Fibroblast of skin of right quadriceps (primary cell): ENCODE measurements at regions not wholly inside any gene's neighbourhood (a gene's known extent, or its start where the extent isn't known, plus 50 kb on each side); places are given as distances from the start of the nearest gene placed in this dataset.
"Not testable (repeated sequence)": the region's sequence is repeated elsewhere in the genome, so short reads cannot be mapped to it uniquely, and the experiment has no call there.

Experiments used
- DNase-seq: peaks from one replicate; pipeline ENCODE4 v3.0.0-alpha.2; 2013

GRCh38 chr7:79952399-79952798 lies 182.2 kb upstream of the GNAI1 start:
- DNase-seq = no peak

GRCh38 chr7:79951415-79951814 lies 183.2 kb upstream of the GNAI1 start:
- DNase-seq = no peak

GRCh38 chr7:79949778-79950177 lies 184.9 kb upstream of the GNAI1 start:
- DNase-seq = no peak

GRCh38 chr7:79936281-79936983 lies 198.2 kb upstream of the GNAI1 start:
- no peak for DNase-seq

GRCh38 chr7:79934727-79935126 lies 199.9 kb upstream of the GNAI1 start:
- DNase-seq = no peak

GRCh38 chr7:79933144-79933543 lies 201.5 kb upstream of the GNAI1 start:
- DNase-seq = peak; percentile 69

- peak; percentile 50 for DNase-seq
These were observed 204.0 kb upstream of the GNAI1 start for GRCh38 chr7:79930604-79931003.

GRCh38 chr7:79927116-79927515 lies 207.5 kb upstream of the GNAI1 start:
- DNase-seq = no peak

- peak; percentile 17 for DNase-seq
These were observed 210.7 kb upstream of the GNAI1 start for GRCh38 chr7:79923953-79924352.

GRCh38 chr7:79922894-79923293 lies 211.7 kb upstream of the GNAI1 start:
- DNase-seq = no peak

- no peak for DNase-seq
These were observed 212.7 kb upstream of the GNAI1 start for GRCh38 chr7:79921976-79922375.

- not testable (repeated sequence) for DNase-seq
These were observed 216.0 kb upstream of the GNAI1 start for GRCh38 chr7:79918632-79919031.

GRCh38 chr7:79915346-79915745 lies 219.3 kb upstream of the GNAI1 start:
- not testable (repeated sequence) for DNase-seq

GRCh38 chr7:79912213-79912633 lies 222.4 kb upstream of the GNAI1 start:
- no peak for DNase-seq

- no peak for DNase-seq
These were observed 223.2 kb upstream of the GNAI1 start for GRCh38 chr7:79911420-79911819.

- no peak for DNase-seq
These were observed 225.5 kb upstream of the GNAI1 start for GRCh38 chr7:79909176-79909575.

GRCh38 chr7:79897166-79897565 lies 237.5 kb upstream of the GNAI1 start:
- DNase-seq = no peak

GRCh38 chr7:79893991-79894390 lies 240.6 kb upstream of the GNAI1 start:
- peak; percentile 10 for DNase-seq

- DNase-seq = no peak
These were observed 251.7 kb upstream of the GNAI1 start for GRCh38 chr7:79882922-79883321.

- no peak for DNase-seq
These were observed 254.3 kb upstream of the GNAI1 start for GRCh38 chr7:79880312-79880711.

GRCh38 chr7:79877874-79878465 lies 256.7 kb upstream of the GNAI1 start:
- peak; percentile 10 for DNase-seq

- peak; percentile 85 for DNase-seq
These were observed 257.8 kb upstream of the GNAI1 start for GRCh38 chr7:79876848-79877252.

GRCh38 chr7:79874797-79875196 lies 259.8 kb upstream of the GNAI1 start:
- no peak for DNase-seq

GRCh38 chr7:79872176-79872575 lies 262.5 kb upstream of the GNAI1 start:
- no peak for DNase-seq

- DNase-seq = no peak
These were observed 266.6 kb upstream of the GNAI1 start for GRCh38 chr7:79868010-79868409.
